ENCODE measurements at regions not wholly inside any gene's neighbourhood (a gene's known extent, or its start where the extent isn't known, plus 50 kb on each side); places are given as distances from the start of the nearest gene placed in this dataset.

DNA sequence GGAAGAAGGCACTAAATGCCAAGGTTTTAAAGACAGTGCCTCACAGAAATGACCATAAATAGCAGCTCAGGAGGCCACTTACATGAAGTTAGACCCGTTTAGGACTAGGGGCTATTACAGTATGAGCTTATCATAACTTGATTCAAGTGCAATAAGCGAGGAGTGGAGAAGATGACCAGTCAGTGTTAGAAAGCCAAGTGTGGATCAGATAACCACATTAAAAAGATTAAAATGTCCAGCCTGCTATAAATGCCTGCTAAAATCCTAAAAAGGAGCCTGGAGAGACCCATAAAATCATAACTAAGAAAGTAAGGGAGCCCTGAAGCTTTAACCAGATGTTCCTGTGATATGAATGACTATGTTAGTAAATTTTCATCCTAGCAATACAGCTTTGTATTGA is 117.5 kb upstream of the ZNF521 start:
- TF ChIP-seq, protein P1, sequence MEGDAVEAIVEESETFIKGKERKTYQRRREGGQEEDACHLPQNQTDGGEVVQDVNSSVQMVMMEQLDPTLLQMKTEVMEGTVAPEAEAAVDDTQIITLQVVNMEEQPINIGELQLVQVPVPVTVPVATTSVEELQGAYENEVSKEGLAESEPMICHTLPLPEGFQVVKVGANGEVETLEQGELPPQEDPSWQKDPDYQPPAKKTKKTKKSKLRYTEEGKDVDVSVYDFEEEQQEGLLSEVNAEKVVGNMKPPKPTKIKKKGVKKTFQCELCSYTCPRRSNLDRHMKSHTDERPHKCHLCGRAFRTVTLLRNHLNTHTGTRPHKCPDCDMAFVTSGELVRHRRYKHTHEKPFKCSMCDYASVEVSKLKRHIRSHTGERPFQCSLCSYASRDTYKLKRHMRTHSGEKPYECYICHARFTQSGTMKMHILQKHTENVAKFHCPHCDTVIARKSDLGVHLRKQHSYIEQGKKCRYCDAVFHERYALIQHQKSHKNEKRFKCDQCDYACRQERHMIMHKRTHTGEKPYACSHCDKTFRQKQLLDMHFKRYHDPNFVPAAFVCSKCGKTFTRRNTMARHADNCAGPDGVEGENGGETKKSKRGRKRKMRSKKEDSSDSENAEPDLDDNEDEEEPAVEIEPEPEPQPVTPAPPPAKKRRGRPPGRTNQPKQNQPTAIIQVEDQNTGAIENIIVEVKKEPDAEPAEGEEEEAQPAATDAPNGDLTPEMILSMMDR (conservative IDR thresholded peaks at IDR 0.05 in 1 of 2, IDR thresholded peaks at IDR 0.05 in 1 of 2; ENCODE audit: low read depth in 1 of 2, low read length in 2 of 2), result no peak
- TF ChIP-seq EZH2 (IDR thresholded peaks at IDR 0.05; ENCODE audit: low read length, missing control alignments), result no peak
